ENCODE measurements at regions not wholly inside any gene's neighbourhood (a gene's known extent, or its start where the extent isn't known, plus 50 kb on each side); places are given as distances from the start of the nearest gene placed in this dataset.

GRCh38 chr2:221997100-221997499 is 301.7 kb downstream of the PAX3 start:
- TF ChIP-seq CTCF (optimal IDR thresholded peaks at IDR 0.05 in 1 of 3, IDR thresholded peaks at IDR 0.05 in 1 of 3, conservative IDR thresholded peaks at IDR 0.05 in 1 of 3; ENCODE audit: extremely low read depth in 1 of 3, insufficient read depth in 2 of 3, low read length in 3 of 3) (no peak), EZH2 (IDR thresholded peaks at IDR 0.05; ENCODE audit: low read length) (no peak)

Measured in keratinocyte (primary cell).